ENCODE measurements at regions not wholly inside any gene's neighbourhood (a gene's known extent, or its start where the extent isn't known, plus 50 kb on each side); places are given as distances from the start of the nearest gene placed in this dataset.

- no peaks in the 10 kb centered on the region for H3K4me1 Mint-ChIP-seq
- intact Hi-C loops (cut with micrococcal nuclease): no loop called here
- H3K9me3 Mint-ChIP-seq (ENCODE audit: insufficient read depth): no peaks in the 10 kb centered on the region
- Histone ChIP-seq H3K4me1 (ENCODE audit: control insufficient read depth in 2 of 2, insufficient read depth in 2 of 2, low read length in 2 of 2) (no peaks in the 10 kb centered on the region), H3K36me3 (replicated peaks in 1 of 2; ENCODE audit: control extremely low read depth in 1 of 2, control insufficient read depth in 1 of 2, extremely low read depth in 1 of 2, insufficient read depth in 2 of 2, low read length in 1 of 2) (no peaks in the 10 kb centered on the region), H3K9ac (ENCODE audit: low read length) (no peak overlapping the region), H4K20me1 (ENCODE audit: control insufficient read depth, insufficient read depth, low read length, poor library complexity, severe bottlenecking) (no peaks in the 10 kb centered on the region), H3K79me2 (ENCODE audit: control insufficient read depth, insufficient read depth, low read length) (no peaks in the 10 kb centered on the region), H3K9me3 (ENCODE audit: control extremely low read depth in 1 of 3, control insufficient read depth in 2 of 3, insufficient read depth in 1 of 3, low read length in 2 of 3) (no peaks in the 10 kb centered on the region), H3K27me3 (replicated peaks in 1 of 4; ENCODE audit: control extremely low read depth in 1 of 4, control insufficient read depth in 3 of 4, insufficient read depth in 4 of 4, low read length in 3 of 4) (no peaks in the 10 kb centered on the region), H3K4me3 (ENCODE audit: control extremely low read depth in 1 of 5, extremely low read depth in 1 of 5, insufficient read depth in 1 of 5, low read depth in 2 of 5, low read length in 4 of 5) (no peak overlapping the region), H3K27ac (ENCODE audit: low read length in 2 of 2) (no peak overlapping the region), H2AFZ (ENCODE audit: insufficient read depth, low read depth, low read length, poor library complexity, severe bottlenecking) (no peak overlapping the region), H3K4me2 (replicated peaks; ENCODE audit: low read depth, low read length, poor library complexity, severe bottlenecking) (no peak overlapping the region)
- TF ChIP-seq, protein P1, sequence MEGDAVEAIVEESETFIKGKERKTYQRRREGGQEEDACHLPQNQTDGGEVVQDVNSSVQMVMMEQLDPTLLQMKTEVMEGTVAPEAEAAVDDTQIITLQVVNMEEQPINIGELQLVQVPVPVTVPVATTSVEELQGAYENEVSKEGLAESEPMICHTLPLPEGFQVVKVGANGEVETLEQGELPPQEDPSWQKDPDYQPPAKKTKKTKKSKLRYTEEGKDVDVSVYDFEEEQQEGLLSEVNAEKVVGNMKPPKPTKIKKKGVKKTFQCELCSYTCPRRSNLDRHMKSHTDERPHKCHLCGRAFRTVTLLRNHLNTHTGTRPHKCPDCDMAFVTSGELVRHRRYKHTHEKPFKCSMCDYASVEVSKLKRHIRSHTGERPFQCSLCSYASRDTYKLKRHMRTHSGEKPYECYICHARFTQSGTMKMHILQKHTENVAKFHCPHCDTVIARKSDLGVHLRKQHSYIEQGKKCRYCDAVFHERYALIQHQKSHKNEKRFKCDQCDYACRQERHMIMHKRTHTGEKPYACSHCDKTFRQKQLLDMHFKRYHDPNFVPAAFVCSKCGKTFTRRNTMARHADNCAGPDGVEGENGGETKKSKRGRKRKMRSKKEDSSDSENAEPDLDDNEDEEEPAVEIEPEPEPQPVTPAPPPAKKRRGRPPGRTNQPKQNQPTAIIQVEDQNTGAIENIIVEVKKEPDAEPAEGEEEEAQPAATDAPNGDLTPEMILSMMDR (IDR thresholded peaks at IDR 0.05): no peak
- no peak for TF ChIP-seq EZH2 (IDR thresholded peaks at IDR 0.05; ENCODE audit: borderline replicate concordance, insufficient read depth, low read depth, low read length, poor library complexity, severe bottlenecking)
- DNase-seq: no peak
- CTCF ChIA-PET: no interaction called here
- POLR2A ChIA-PET: no interaction called here
- H3K27me3 Mint-ChIP-seq: no peaks in the 10 kb centered on the region
- H3K27ac Mint-ChIP-seq: no peak overlapping the region
- H3K4me3 Mint-ChIP-seq: no peak overlapping the region
- 89% methylated on average over 3 of the region's 3 CpGs for WGBS (ENCODE audit: insufficient coverage)
- no peak for ATAC-seq (ENCODE audit: low read depth)
Measured at GRCh38 chr7:19293431-19293830, 148.2 kb upstream of the FERD3L start.

GRCh38 chr7:19290968-19291367, 145.7 kb upstream of the FERD3L start:
- POLR2A ChIA-PET: no interaction called here
- Mint-ChIP-seq H3K4me3 (no peak overlapping the region), H3K4me1 (no peaks in the 10 kb centered on the region), H3K27me3 (no peaks in the 10 kb centered on the region), H3K9me3 (ENCODE audit: insufficient read depth) (no peaks in the 10 kb centered on the region), H3K27ac (no peak overlapping the region)
- H3K4me2 ChIP-seq (replicated peaks; ENCODE audit: low read depth, low read length, poor library complexity, severe bottlenecking): no peak overlapping the region
- no peak overlapping the region for H3K4me3 ChIP-seq (ENCODE audit: control extremely low read depth in 1 of 5, extremely low read depth in 1 of 5, insufficient read depth in 1 of 5, low read depth in 2 of 5, low read length in 4 of 5)
- no peak overlapping the region for H2AFZ ChIP-seq (ENCODE audit: insufficient read depth, low read depth, low read length, poor library complexity, severe bottlenecking)
- H3K27ac ChIP-seq (ENCODE audit: low read length in 2 of 2): no peak overlapping the region
- no peaks in the 10 kb centered on the region for H3K36me3 ChIP-seq (replicated peaks in 1 of 2; ENCODE audit: control extremely low read depth in 1 of 2, control insufficient read depth in 1 of 2, extremely low read depth in 1 of 2, insufficient read depth in 2 of 2, low read length in 1 of 2)
- H3K9me3 ChIP-seq (ENCODE audit: control extremely low read depth in 1 of 3, control insufficient read depth in 2 of 3, insufficient read depth in 1 of 3, low read length in 2 of 3): no peaks in the 10 kb centered on the region
- no peaks in the 10 kb centered on the region for H3K4me1 ChIP-seq (ENCODE audit: control insufficient read depth in 2 of 2, insufficient read depth in 2 of 2, low read length in 2 of 2)
- H4K20me1 ChIP-seq (ENCODE audit: control insufficient read depth, insufficient read depth, low read length, poor library complexity, severe bottlenecking): no peaks in the 10 kb centered on the region
- H3K27me3 ChIP-seq (replicated peaks in 1 of 4; ENCODE audit: control extremely low read depth in 1 of 4, control insufficient read depth in 3 of 4, insufficient read depth in 4 of 4, low read length in 3 of 4): no peaks in the 10 kb centered on the region
- CTCF ChIA-PET: no interaction called here
- no peak for TF ChIP-seq EZH2 (IDR thresholded peaks at IDR 0.05; ENCODE audit: borderline replicate concordance, insufficient read depth, low read depth, low read length, poor library complexity, severe bottlenecking)
- TF ChIP-seq, protein P1 (IDR thresholded peaks at IDR 0.05): no peak
- no peak for DNase-seq
- intact Hi-C loops (cut with micrococcal nuclease): no loop called here
- H3K9ac ChIP-seq (ENCODE audit: low read length): no peak overlapping the region
- ATAC-seq (ENCODE audit: low read depth): no peak
- no peaks in the 10 kb centered on the region for H3K79me2 ChIP-seq (ENCODE audit: control insufficient read depth, insufficient read depth, low read length)

Measured in B cell (primary cell).